Lower leg skin (tissue), 3 donors: ENCODE measurements at regions not wholly inside any gene's neighbourhood (a gene's known extent, or its start where the extent isn't known, plus 50 kb on each side); places are given as distances from the start of the nearest gene placed in this dataset.

ENCODE experiments used
- POLR2A ChIP-seq, 2 donors: fragments of 450-650 bp; IDR thresholded peaks; one replicate each; pipeline ENCODE4 v1.6.1; 2016 to 2017; ENCODE audit warnings: antibody characterized with exemption in 2 of 2, mild to moderate bottlenecking in 1 of 2, moderate library complexity in 1 of 2
- TF ChIP-seq, protein P1 (sequence below), 3 donors: fragments of 450-650 bp; IDR thresholded peaks; one replicate each; pipeline ENCODE4 v1.5.1; 2016; ENCODE audit warnings: antibody characterized with exemption in 3 of 3, mild to moderate bottlenecking in 3 of 3, moderate library complexity in 2 of 3

DNA sequence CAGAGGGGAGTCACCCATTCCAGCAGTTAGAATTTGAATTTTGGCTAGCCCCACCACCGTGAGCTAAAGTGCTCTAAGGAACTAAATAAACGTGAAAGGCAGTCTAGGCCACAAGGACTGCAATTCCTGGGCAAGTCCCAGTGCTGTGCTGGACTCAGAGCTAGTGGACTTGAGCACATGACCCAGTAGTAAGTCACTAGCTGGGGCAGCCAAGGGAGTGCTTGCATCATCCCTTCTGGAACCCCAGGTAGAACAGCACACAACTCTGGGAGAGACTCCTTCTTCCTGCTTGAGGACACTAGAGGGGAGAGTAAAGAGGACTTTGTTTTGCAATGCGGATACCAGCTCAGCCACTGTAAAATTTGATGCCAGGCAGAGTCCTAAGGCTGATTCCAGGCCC is 672.2 kb downstream of the CPS1 start:
- TF ChIP-seq, protein P1, sequence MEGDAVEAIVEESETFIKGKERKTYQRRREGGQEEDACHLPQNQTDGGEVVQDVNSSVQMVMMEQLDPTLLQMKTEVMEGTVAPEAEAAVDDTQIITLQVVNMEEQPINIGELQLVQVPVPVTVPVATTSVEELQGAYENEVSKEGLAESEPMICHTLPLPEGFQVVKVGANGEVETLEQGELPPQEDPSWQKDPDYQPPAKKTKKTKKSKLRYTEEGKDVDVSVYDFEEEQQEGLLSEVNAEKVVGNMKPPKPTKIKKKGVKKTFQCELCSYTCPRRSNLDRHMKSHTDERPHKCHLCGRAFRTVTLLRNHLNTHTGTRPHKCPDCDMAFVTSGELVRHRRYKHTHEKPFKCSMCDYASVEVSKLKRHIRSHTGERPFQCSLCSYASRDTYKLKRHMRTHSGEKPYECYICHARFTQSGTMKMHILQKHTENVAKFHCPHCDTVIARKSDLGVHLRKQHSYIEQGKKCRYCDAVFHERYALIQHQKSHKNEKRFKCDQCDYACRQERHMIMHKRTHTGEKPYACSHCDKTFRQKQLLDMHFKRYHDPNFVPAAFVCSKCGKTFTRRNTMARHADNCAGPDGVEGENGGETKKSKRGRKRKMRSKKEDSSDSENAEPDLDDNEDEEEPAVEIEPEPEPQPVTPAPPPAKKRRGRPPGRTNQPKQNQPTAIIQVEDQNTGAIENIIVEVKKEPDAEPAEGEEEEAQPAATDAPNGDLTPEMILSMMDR (IDR thresholded peaks at IDR 0.05), result no peak
- no peak for TF ChIP-seq POLR2A (IDR thresholded peaks at IDR 0.05)
